GM19468 (cell line): ENCODE measurements at regions not wholly inside any gene's neighbourhood (a gene's known extent, or its start where the extent isn't known, plus 50 kb on each side); places are given as distances from the start of the nearest gene placed in this dataset.
"Not testable (repeated sequence)": the region's sequence is repeated elsewhere in the genome, so short reads cannot be mapped to it uniquely, and the experiment has no call there.

ENCODE experiments used
- ATAC-seq: cut with Tn5 transposase; IDR thresholded peaks from one replicate; pipeline ENCODE4 v1.9.1; 2021; ENCODE audit warnings: mild to moderate bottlenecking, moderate library complexity, moderate number of reproducible peaks; ENCODE audit not compliant: unreplicated experiment; ENCODE audit errors: extremely low read depth

DNA sequence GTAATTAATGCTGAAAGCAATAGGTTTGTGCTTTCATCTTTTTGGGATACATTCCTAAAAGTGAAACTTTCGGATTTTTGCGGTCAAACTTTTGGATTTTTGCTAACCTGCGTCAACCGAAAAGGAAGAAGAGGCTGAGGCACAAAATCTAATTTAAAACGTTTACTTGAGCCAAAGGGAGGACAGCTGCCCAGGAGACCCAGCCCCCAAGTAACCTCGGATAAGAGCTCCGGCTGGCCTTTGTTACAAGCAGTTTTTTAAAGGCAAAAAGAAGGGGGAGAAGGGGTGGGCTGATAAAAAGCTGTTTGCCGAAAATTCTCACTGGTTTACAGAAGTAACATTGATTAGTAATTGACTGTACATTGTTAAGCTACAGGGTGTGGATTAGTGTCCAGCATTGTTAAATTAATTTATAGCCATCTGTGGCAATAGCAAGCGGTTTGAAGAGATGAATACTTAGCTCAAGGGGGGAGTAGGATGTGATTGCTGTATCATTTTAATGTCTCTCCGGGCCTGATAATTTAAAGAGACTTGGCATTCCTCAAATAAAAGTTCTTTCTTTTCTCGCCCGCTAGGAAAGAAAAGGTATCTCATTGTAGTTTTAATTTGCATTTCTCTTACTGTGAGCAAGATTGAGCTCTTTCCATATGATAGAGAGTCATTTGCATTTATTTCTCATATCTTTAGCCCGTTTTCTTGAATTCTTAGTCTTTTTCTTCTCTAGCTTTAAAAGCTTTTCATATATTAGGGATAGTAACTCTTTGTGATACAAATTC lies 59.1 kb upstream of the USP9X start:
- ATAC-seq = no peak

DNA sequence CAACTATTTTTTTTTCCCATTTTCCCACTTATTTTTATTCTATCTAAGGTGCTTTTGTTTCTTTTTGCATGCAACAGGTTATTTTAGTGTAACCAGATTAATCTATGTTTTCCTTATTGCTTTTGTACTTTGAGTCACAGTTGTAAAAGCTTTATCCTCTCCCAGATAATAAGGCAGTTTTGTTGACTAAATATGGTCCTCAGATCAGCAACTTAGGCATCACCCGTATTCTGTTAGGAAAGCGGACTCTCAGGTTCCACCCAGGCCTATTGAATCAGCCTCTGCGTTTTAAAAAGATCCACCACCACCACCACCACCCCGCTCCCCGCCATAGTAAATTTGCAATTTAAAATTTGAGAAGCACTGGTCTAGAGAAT lies 58.6 kb upstream of the USP9X start:
- ATAC-seq = no peak

DNA sequence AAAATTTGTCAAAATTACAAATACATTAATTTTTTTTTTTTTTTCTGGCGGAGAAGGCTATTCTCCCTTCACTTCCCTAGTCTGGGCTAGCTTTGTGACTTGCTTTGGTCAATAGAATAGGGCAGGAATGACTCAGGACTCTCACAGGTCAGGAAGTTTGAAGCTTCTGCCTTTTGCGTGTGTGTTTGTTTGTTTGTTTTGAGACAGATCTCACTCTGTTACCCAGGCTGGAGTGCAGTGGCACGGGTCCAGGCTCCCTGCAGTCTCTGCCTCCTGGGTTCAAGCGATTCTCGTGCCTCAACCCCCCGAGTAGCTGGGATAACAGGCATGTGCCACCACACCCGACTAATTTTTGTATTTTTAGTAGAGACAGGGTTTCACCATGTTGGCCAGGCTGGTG lies 55.9 kb upstream of the USP9X start:
- ATAC-seq = no peak

DNA sequence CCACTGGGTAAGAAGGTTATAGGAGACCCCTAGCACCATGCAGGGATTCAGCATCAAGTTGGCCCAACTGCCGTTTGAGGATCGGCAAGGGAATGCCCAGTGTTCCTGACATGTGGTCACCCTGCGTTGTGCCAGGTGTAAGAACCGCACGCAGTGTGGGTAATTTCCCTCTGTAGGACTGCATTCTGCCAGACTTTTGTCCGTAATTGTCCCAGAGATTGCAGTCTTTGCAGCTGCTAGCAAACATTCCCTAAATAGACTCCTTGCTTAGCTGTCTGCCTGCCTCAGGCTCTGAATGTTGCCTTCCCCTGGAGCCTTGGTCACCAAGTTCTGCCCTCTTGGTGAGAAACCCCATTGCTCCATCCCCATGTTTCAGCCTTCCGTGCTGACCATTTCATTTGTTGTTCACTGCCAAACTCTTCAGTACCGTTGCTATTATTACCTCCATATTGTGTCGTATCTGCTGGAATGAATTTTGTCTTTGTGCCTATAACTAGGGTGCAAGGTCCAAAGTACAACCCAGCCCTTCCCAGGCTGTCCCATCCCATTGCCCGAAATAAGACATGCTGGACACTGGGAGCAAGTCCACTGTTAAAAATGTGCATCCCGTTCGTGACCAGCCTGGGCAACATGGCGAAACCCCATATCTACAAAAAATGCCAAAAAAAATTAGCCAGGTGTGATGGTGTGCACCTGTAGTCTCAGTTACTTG lies 53.8 kb upstream of the USP9X start:
- no peak for ATAC-seq

DNA sequence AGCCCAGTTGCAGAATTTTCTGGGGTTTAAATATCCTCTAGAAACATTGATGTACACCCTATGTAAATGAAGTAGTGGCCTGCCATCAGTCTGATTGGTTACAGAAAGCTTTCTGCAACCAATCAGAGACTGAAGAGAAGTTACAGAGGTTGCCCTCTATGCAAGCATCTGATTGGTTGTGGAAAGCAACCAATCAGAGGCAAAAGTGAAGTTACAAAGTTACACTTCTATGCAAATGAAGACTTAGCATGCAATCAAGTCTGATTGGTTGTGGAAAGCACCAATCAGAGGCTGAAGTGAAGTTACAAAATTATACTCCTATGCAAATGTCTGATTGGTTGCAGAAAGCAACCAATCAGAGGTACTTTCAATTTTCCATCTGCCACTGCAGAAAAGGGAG lies 51.9 kb upstream of the USP9X start:
- ATAC-seq = no peak

DNA sequence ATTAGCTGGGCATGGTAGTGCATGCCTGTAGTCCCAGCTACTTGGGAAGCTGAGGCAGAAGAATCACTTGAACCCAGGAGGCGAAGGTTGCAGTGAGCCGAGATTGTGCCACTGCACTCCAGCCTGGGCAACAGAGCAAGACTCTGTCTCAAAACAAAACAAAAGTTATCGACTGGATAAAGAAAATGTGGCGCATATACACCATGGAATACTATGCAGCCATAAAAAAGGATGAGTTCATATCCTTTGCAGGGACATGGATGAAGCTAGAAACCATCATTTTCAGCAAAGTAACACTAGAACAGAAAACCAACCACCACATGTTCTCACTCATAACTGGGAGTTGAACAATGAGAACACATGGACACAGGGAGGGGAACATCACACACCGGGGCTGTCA lies 50.3 kb upstream of the USP9X start:
- ATAC-seq = not testable (repeated sequence)
